Left forelimb (tissue), 1 donor: ENCODE measurements at regions not wholly inside any gene's neighbourhood (a gene's known extent, or its start where the extent isn't known, plus 50 kb on each side); places are given as distances from the start of the nearest gene placed in this dataset.

Experiments used
- DNase-seq: peaks from one replicate; pipeline ENCODE4 v3.0.0-alpha.2; 2018; ENCODE audit warnings: low spot score

GRCh38 chr2:198219292-198219691, 414.9 kb downstream of the PLCL1 start:
- DNase-seq = no peak

- no peak for DNase-seq
Observed at GRCh38 chr2:198214114-198214596, 409.8 kb downstream of the PLCL1 start.

GRCh38 chr2:198213253-198213652, 408.9 kb downstream of the PLCL1 start:
- DNase-seq = no peak

- no peak for DNase-seq
Observed at GRCh38 chr2:198211706-198212105, 407.3 kb downstream of the PLCL1 start.

- no peak for DNase-seq
Observed at GRCh38 chr2:198203336-198204069, 399.1 kb downstream of the PLCL1 start.
